GM12878 (cell line): ENCODE measurements at regions not wholly inside any gene's neighbourhood (a gene's known extent, or its start where the extent isn't known, plus 50 kb on each side); places are given as distances from the start of the nearest gene placed in this dataset.
"Not testable (repeated sequence)": the region's sequence is repeated elsewhere in the genome, so short reads cannot be mapped to it uniquely, and the experiment has no call there.

Source experiments
- ATAC-seq: fragments of 200-7000 bp; cut with Tn5 transposase; 3 replicates; pipeline ENCODE4 v1.9.1; 2020; ENCODE audit warnings: mild to moderate bottlenecking, moderate library complexity
- BruUV-seq: library from RNA; stranded (reverse); fragments of 400-500 nt; replicated peaks from 2 replicates; lab custom pipeline; 2021; lab: Mats Ljungman, UMichigan
- CTCF ChIA-PET: fragments of 300-600 bp; sonication (Branson Sonifier 250); formaldehyde crosslinking; extraction: SDS; loops from one replicate; lab custom pipeline; 2021; ENCODE audit warnings: inconsistent platforms; lab: Yijun Ruan, JAX
- POLR2A ChIA-PET: fragments of 350-600 bp; formaldehyde crosslinking; extraction: SDS; loops from one replicate; lab custom pipeline; 2021; ENCODE audit warnings: inconsistent platforms; lab: Charles Lee
- RAD21 ChIA-PET: fragments of 300-600 bp; sonication (Branson Sonifier 250); formaldehyde crosslinking; loops from one replicate; lab custom pipeline; 2023; ENCODE audit warnings: antibody characterized with exemption; ENCODE audit not compliant: unreplicated experiment; lab: Charles Lee
- SMC1A ChIA-PET: fragments of 300-600 bp; sonication (Branson Sonifier 250); formaldehyde crosslinking; loops from one replicate; lab custom pipeline; 2023; ENCODE audit not compliant: unreplicated experiment, uncharacterized antibody; lab: Charles Lee
- DNase-seq: peaks from one replicate; pipeline ENCODE4 v3.0.0-alpha.2; 2011; ENCODE audit warnings: low read depth, low spot score
- FAIRE-seq: peaks from 3 replicates; lab custom pipeline; 2011; peaks lifted over from hg19 to GRCh38; lab: Jason Lieb, UNC
- H2AFZ ChIP-seq: 2 replicates; pipeline ENCODE4 v1.6.0; 2011; ENCODE audit warnings: low read depth, low read length, control low read depth; ENCODE audit not compliant: control insufficient read depth
- H3K27ac ChIP-seq: 2 replicates; pipeline ENCODE4 v1.5.1; 2011; ENCODE audit warnings: control low read depth; ENCODE audit not compliant: control insufficient read depth, insufficient read depth
- H3K27me3 ChIP-seq, 2 experiments: replicated peaks in 1 of 2; 2 replicates each; pipeline versions ENCODE4 v1.6.0 to v1.6.1; 2011; ENCODE audit warnings: low read length in 1 of 2; ENCODE audit not compliant: control insufficient read depth in 2 of 2, insufficient read depth in 2 of 2
- H3K36me3 ChIP-seq, 2 experiments: 2 replicates each; pipeline ENCODE4 v1.5.1; 2011; ENCODE audit warnings: low read length in 1 of 2; ENCODE audit not compliant: control insufficient read depth in 2 of 2, insufficient read depth in 2 of 2
- H3K4me1 ChIP-seq: 2 replicates; pipeline ENCODE4 v1.6.1; 2011; ENCODE audit warnings: mild to moderate bottlenecking, low read length, moderate library complexity, mixed read lengths; ENCODE audit not compliant: control insufficient read depth, insufficient read depth
- H3K4me2 ChIP-seq: 2 replicates; pipeline ENCODE4 v1.6.0; 2011; ENCODE audit warnings: control low read depth; ENCODE audit not compliant: control insufficient read depth, insufficient read depth
- H3K4me3 ChIP-seq: fragments of 200-600 bp; sonication (generic); 2 replicates; pipeline ENCODE4 v1.5.1; 2016
- H3K79me2 ChIP-seq: 2 replicates; pipeline ENCODE4 v1.6.0; 2011; ENCODE audit warnings: low read length; ENCODE audit not compliant: control insufficient read depth, insufficient read depth
- H3K9ac ChIP-seq: 2 replicates; pipeline ENCODE4 v1.8.0; 2011; ENCODE audit warnings: low read length, control low read depth, mixed read lengths; ENCODE audit not compliant: control insufficient read depth, insufficient read depth
- H3K9me3 ChIP-seq: replicated peaks from 3 replicates; pipeline ENCODE4 v1.5.1; 2011; ENCODE audit warnings: mild to moderate bottlenecking, low read length; ENCODE audit not compliant: control insufficient read depth, insufficient read depth
- H4K20me1 ChIP-seq: 2 replicates; pipeline ENCODE4 v1.6.0; 2011; ENCODE audit not compliant: control insufficient read depth, insufficient read depth
- CBFB ChIP-seq: IDR thresholded peaks from 2 replicates; pipeline ENCODE4 v1.6.1; 2016; ENCODE audit warnings: antibody characterized with exemption, low read depth
- CHD1 ChIP-seq: IDR thresholded peaks from 2 replicates; pipeline ENCODE4 v1.6.1; 2012; ENCODE audit warnings: low read depth, low read length, improper control_type of control experiment
- NBN ChIP-seq: fragments of 450-650 bp; IDR thresholded peaks from 2 replicates; pipeline ENCODE4 v1.6.1; 2016
- NFXL1 ChIP-seq: fragments of 450-650 bp; IDR thresholded peaks from 2 replicates; pipeline ENCODE4 v1.6.1; 2017; ENCODE audit warnings: antibody characterized with exemption, mild to moderate bottlenecking, borderline replicate concordance
- POLR2A ChIP-seq: IDR thresholded peaks from 2 replicates; pipeline ENCODE4 v1.6.1; 2011; ENCODE audit warnings: low read depth, mild to moderate bottlenecking, low read length
- ZNF384 ChIP-seq: IDR thresholded peaks from 2 replicates; pipeline ENCODE4 v1.6.1; 2012; ENCODE audit warnings: low read depth, mild to moderate bottlenecking, low read length, improper control_type of control experiment, borderline replicate concordance
- WGBS: methylation state at CpG from one replicate; pipeline ENCODE4 v1.1.6; 2016; ENCODE audit warnings: low lambda C conversion rate; ENCODE audit not compliant: insufficient replicate concordance, insufficient coverage; ENCODE audit errors: missing lambda C conversion rate; 5-methylcytosine and 5-hydroxymethylcytosine counted together
- in situ Hi-C: fragments of 300-500 bp; cut with MboI; formaldehyde crosslinking; loops from 9 replicates; pipeline ENCODE4 v1.14.3; 2018; ENCODE audit warnings: mixed read lengths
- intact Hi-C: fragments of 100-400 bp; cut with micrococcal nuclease; formaldehyde crosslinking; loops from one replicate; pipeline ENCODE4 v1.14.2; 2022; ENCODE audit not compliant: unreplicated experiment

GRCh38 chr10:64576497-64576896 lies 1055.3 kb downstream of the REEP3 start:
- H4K20me1 ChIP-seq = no peaks in the 10 kb centered on the region
- POLR2A ChIA-PET = no interaction called here
- ATAC-seq (no peak), DNase-seq (no peak), FAIRE-seq (no peak)
- no peaks in the 10 kb centered on the region for H3K4me1 ChIP-seq
- H3K4me3 ChIP-seq = no peak overlapping the region
- no TSS peak for BruUV-seq
- H3K9me3 ChIP-seq = no peaks in the 10 kb centered on the region
- H2AFZ ChIP-seq = no peak overlapping the region
- RAD21 ChIA-PET = no interaction called here
- H3K27me3 ChIP-seq = no peaks in the 10 kb centered on the region
- in situ Hi-C loops = no loop called here
- SMC1A ChIA-PET = no interaction called here
- H3K79me2 ChIP-seq = no peaks in the 10 kb centered on the region
- intact Hi-C loops = no loop called here
- CTCF ChIA-PET = no interaction called here
- H3K36me3 ChIP-seq = no peaks in the 10 kb centered on the region
- no peak overlapping the region for H3K9ac ChIP-seq
- WGBS = 20% methylated on average over 10 of the region's 10 CpGs
- H3K4me2 ChIP-seq = no peak overlapping the region
- H3K27ac ChIP-seq = no peak overlapping the region
- TF ChIP-seq NFXL1 (no peak), ZNF384 (no peak), NBN (no peak), CBFB (no peak), POLR2A (no peak), CHD1 (no peak)

GRCh38 chr10:64578757-64579156 lies 1057.6 kb downstream of the REEP3 start:
- BruUV-seq = not testable (repeated sequence)

More at GRCh38 chr10:64578757-64579156, 1057.6 kb downstream of the REEP3 start:
- CTCF ChIA-PET, H2AFZ ChIP-seq, SMC1A ChIA-PET, H3K4me1 ChIP-seq, H3K4me2 ChIP-seq, H3K27me3 ChIP-seq, RAD21 ChIA-PET, H3K9me3 ChIP-seq, H3K79me2 ChIP-seq, POLR2A ChIA-PET, H3K4me3 ChIP-seq, FAIRE-seq, ATAC-seq, H3K36me3 ChIP-seq, H4K20me1 ChIP-seq, intact Hi-C loops, in situ Hi-C loops, H3K27ac ChIP-seq, DNase-seq, H3K9ac ChIP-seq: not testable (repeated sequence)
- WGBS = 44% methylated on average over 6 of the region's 6 CpGs
